Thoracic aorta (tissue), 2 donors: ENCODE measurements at regions not wholly inside any gene's neighbourhood (a gene's known extent, or its start where the extent isn't known, plus 50 kb on each side); places are given as distances from the start of the nearest gene placed in this dataset.

Experiments used
- ATAC-seq: fragments of 150-250 bp; one replicate; pipeline ENCODE4 v1.8.0; 2017; ENCODE audit warnings: low read depth; ENCODE audit not compliant: insufficient number of reproducible peaks, low FRiP score
- DNase-seq: peaks from one replicate; pipeline ENCODE4 v3.0.0-alpha.2; 2020; ENCODE audit warnings: low spot score
- H3K27ac ChIP-seq, 2 donors: fragments of 200-600 bp; sonication (generic); 1 replicate in 1 of 2; 2 replicates in 1 of 2; pipeline ENCODE4 v1.5.1; 2016; ENCODE audit warnings: mild to moderate bottlenecking in 2 of 2, moderate library complexity in 2 of 2
- H3K27me3 ChIP-seq: fragments of 200-600 bp; sonication (generic); replicated peaks from 2 replicates; pipeline ENCODE4 v1.6.0; 2016; ENCODE audit warnings: mild to moderate bottlenecking; ENCODE audit not compliant: insufficient read depth
- H3K36me3 ChIP-seq: fragments of 200-600 bp; sonication (generic); one replicate; pipeline ENCODE4 v1.5.1; 2016
- H3K4me1 ChIP-seq, 2 donors: fragments of 200-600 bp; sonication (generic); 1 replicate in 1 of 2; 2 replicates in 1 of 2; pipeline versions ENCODE4 v1.5.1 to v1.6.0; 2016; ENCODE audit warnings: low read depth in 2 of 2, mild to moderate bottlenecking in 1 of 2; ENCODE audit not compliant: control insufficient read depth in 1 of 2
- H3K4me3 ChIP-seq: fragments of 200-600 bp; sonication (generic); 2 replicates; pipeline ENCODE4 v1.5.1; 2016; ENCODE audit warnings: mild to moderate bottlenecking
- H3K9me3 ChIP-seq: fragments of 200-600 bp; sonication (generic); 2 replicates; pipeline ENCODE4 v1.5.1; 2016
- TF ChIP-seq, protein P1 (sequence below): fragments of 200-600 bp; sonication (generic); IDR thresholded peaks from one replicate; pipeline ENCODE4 v1.5.1; 2019; ENCODE audit warnings: antibody characterized with exemption

DNA sequence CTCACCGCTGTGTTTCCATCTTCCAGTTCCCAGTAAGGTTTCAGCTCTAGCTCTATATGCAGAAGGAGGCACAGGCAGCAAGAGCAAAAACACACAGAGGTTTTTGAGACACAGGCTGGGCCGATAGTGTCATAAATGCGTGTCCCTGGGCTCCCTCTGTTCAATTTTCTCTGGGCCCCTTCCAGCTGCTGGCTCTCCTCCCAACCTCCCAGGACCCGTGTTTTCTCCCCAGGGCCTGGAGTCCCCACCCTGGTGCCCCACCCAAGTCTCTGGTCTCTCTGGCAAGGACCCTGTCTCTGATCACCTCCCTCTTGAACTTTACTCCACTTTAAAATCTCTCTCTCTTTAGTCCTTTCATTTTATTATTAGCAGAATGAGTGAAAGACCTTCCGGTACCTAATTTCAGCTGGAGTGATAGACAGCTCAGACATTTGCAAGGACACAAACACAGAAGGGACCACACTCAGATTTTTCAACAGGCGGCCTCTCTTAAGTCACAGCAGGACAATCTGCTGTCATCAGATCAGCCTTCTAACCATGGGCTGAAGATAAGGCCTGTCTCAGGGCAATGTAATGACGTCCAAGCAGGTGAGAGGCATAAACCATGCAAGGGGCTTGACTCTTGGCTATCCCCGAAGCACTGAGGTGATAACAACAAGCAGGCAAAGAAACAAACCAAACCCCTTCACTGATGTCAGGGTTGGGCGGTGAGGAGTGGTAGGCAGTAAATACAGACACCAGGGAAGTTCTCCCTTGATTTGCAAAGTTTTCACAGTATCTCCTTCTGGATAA, 190.0 kb upstream of the IRS2 start:
- ATAC-seq (no peak), DNase-seq (no peak)
- no peak overlapping the region for H3K4me3 ChIP-seq
- H3K27me3 ChIP-seq = no peaks in the 10 kb centered on the region
- H3K9me3 ChIP-seq = no peaks in the 10 kb centered on the region
- H3K27ac ChIP-seq = no peak overlapping the region
- H3K4me1 ChIP-seq = no peaks in the 10 kb centered on the region
- H3K36me3 ChIP-seq = no peaks in the 10 kb centered on the region
- TF ChIP-seq, protein P1, sequence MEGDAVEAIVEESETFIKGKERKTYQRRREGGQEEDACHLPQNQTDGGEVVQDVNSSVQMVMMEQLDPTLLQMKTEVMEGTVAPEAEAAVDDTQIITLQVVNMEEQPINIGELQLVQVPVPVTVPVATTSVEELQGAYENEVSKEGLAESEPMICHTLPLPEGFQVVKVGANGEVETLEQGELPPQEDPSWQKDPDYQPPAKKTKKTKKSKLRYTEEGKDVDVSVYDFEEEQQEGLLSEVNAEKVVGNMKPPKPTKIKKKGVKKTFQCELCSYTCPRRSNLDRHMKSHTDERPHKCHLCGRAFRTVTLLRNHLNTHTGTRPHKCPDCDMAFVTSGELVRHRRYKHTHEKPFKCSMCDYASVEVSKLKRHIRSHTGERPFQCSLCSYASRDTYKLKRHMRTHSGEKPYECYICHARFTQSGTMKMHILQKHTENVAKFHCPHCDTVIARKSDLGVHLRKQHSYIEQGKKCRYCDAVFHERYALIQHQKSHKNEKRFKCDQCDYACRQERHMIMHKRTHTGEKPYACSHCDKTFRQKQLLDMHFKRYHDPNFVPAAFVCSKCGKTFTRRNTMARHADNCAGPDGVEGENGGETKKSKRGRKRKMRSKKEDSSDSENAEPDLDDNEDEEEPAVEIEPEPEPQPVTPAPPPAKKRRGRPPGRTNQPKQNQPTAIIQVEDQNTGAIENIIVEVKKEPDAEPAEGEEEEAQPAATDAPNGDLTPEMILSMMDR = no peak

DNA sequence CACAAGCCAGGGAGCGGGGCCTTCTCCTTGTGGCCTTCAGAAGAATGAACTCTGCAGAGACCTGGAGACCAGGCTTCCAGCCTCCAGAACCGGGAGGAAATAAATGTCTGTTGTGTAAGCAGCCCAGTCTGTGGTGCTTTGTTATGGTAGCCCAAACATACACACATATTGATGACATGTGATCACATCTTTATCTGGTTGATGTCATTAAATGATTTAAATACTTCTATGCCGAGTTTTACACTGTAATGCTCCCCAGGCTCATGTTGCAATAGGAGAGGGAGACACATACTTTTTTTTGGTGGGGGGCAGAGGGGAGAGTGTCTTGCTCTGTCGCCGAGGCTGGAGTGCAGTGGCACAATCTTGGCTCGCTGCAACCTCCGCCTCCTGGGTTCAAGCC, 188.0 kb upstream of the IRS2 start:
- ATAC-seq (no peak), DNase-seq (no peak)
- Histone ChIP-seq H3K27me3 (no peaks in the 10 kb centered on the region), H3K27ac (no peak overlapping the region), H3K4me3 (no peak overlapping the region), H3K9me3 (no peaks in the 10 kb centered on the region), H3K4me1 (no peaks in the 10 kb centered on the region), H3K36me3 (no peaks in the 10 kb centered on the region)
- TF ChIP-seq, protein P1 = no peak

DNA sequence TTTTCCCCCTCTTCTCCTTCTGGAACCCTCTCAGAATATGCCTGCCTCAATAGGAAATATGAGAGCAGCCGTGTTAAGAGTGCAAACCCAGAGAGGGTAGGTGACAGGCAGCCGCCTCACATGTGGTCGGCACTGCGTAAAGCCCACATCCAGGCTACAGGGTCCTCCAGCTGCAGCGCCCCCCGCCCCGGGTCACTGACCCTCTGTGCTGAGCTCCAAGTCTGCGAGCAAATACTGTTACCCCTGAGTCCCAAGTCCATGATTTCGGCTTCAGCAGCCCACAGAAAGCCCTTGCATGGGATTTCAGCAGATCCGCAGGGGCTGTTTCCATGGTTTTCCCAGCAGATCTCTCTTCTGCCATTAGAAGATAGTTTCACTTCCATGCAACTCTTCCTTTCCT, 186.9 kb upstream of the IRS2 start:
- Histone ChIP-seq H3K4me3 (no peak overlapping the region), H3K36me3 (no peaks in the 10 kb centered on the region)

DNA sequence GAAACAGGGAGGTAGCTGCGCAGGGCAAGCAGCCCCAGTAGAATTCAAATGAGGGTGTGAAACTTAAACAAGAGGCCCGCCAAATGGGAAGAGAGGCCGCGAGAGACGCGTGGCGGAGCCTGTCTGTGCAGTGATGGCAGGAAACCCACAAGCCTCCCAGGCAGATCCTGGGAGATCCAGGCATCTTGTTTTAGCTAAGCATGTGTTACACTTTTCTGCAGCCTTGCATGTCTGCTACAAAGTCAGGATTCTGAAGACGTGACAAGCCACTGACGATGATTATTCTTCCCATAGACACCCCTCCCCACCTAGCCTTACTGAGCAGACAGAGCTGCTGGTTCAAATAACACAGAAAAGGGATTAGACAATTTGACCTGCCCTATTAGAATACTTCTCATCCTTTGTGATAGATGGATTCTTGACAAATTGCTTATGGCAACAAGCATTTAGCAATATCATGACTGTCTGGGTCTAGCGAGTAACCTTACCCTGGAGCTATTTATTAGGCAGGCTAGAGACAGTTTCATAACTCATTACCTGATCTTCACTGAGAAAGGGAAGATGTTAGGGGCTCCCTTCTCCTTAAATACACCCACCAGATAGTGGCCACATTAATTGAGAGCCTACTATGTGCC, 185.2 kb upstream of the IRS2 start:
- no peaks in the 10 kb centered on the region for H3K9me3 ChIP-seq
- TF ChIP-seq, protein P1 = no peak

More for the DNA sequence above, 186.9 kb upstream of the IRS2 start:
- ATAC-seq = no peak
- TF ChIP-seq, protein P1 = no peak
- Histone ChIP-seq H3K27ac (no peak overlapping the region), H3K27me3 (no peaks in the 10 kb centered on the region), H3K4me1 (no peaks in the 10 kb centered on the region), H3K9me3 (no peaks in the 10 kb centered on the region)
- DNase-seq = no peak

DNA sequence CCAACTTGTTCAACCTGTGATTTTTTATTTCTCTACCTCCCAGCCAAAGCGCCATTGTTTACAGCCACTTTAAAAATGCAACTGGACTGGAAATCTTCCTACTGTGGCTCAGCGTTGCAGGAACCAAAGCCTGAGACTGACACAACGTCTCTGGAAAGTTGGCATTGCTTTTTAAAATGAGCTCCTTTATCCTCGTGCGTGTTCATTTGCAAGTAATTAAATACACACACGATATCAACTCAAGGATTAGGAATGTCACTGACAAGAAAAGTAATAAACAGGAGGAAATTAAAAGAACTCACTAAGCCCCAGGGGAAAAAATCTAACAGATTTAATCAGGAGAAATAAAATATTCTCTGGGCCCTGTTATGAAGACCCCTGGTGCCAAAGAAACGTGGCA, 184.6 kb upstream of the IRS2 start:
- no peaks in the 10 kb centered on the region for H3K4me1 ChIP-seq
- DNase-seq = no peak
- TF ChIP-seq, protein P1 = no peak
- H3K9me3 ChIP-seq = no peaks in the 10 kb centered on the region
- no peaks in the 10 kb centered on the region for H3K27me3 ChIP-seq
- H3K4me3 ChIP-seq = no peak overlapping the region
- no peaks in the 10 kb centered on the region for H3K36me3 ChIP-seq
- H3K27ac ChIP-seq = no peak overlapping the region
- no peak for ATAC-seq

More for the DNA sequence above, 185.2 kb upstream of the IRS2 start:
- ATAC-seq = no peak
- Histone ChIP-seq H3K27me3 (no peaks in the 10 kb centered on the region), H3K36me3 (no peaks in the 10 kb centered on the region), H3K4me1 (no peaks in the 10 kb centered on the region), H3K4me3 (no peak overlapping the region), H3K27ac (no peak overlapping the region)
- DNase-seq = no peak
